SK-N-SH (cell line): ENCODE measurements at regions not wholly inside any gene's neighbourhood (a gene's known extent, or its start where the extent isn't known, plus 50 kb on each side); places are given as distances from the start of the nearest gene placed in this dataset.

Experiments
- CTCF ChIA-PET: fragments of 300-600, 350-600 bp; formaldehyde crosslinking; extraction: SDS; loops from one replicate; lab custom pipeline; 2021; lab: Yijun Ruan, JAX
- POLR2A ChIA-PET: fragments of 350-600 bp; sonication (Branson Sonifier 250); formaldehyde crosslinking; extraction: SDS; loops from one replicate; lab custom pipeline; 2020; ENCODE audit warnings: antibody characterized with exemption, inconsistent platforms; lab: Yijun Ruan, JAX
- DNase-seq: peaks from one replicate; pipeline ENCODE4 v3.0.0; 2012
- H2AFZ ChIP-seq: fragments of 200-600 bp; sonication (generic); 2 replicates; pipeline ENCODE4 v1.8.1; 2016; ENCODE audit warnings: antibody characterized with exemption, mild to moderate bottlenecking, low read depth
- H3F3A ChIP-seq: fragments of 200-600 bp; sonication (generic); replicated peaks from 2 replicates; pipeline ENCODE3; 2016; ENCODE audit warnings: antibody characterized with exemption, mild to moderate bottlenecking; ENCODE audit not compliant: insufficient read depth
- H3K27ac ChIP-seq, 2 experiments: fragments of 200-500 bp in 1 of 2; fragments of 200-600 bp in 1 of 2; sonication (Bioruptor generic) in 1 of 2; sonication (generic), shearing (Covaris generic) in 1 of 2; 2 replicates each; pipeline versions ENCODE4 v1.5.1 to v1.6.1; 2014 to 2016; ENCODE audit warnings: low read depth in 2 of 2, inconsistent platforms in 1 of 2, low read length in 1 of 2, mild to moderate bottlenecking in 1 of 2, mixed read lengths in 1 of 2
- H3K27me3 ChIP-seq: fragments of 200-600 bp; sonication (generic), shearing (Covaris generic); 2 replicates; pipeline ENCODE4 v1.6.1; 2016; ENCODE audit warnings: mixed run types; ENCODE audit not compliant: insufficient read depth
- H3K36me3 ChIP-seq, 2 experiments: fragments of 200-500 bp in 1 of 2; fragments of 200-600 bp in 1 of 2; sonication (Bioruptor generic) in 1 of 2; sonication (generic) in 1 of 2; replicated peaks in 1 of 2; 2 replicates each; pipeline versions ENCODE3 to v1.5.1; 2014 to 2016; ENCODE audit warnings: low read length in 1 of 2, mild to moderate bottlenecking in 1 of 2; ENCODE audit not compliant: insufficient read depth in 2 of 2, control insufficient read depth in 1 of 2
- H3K4me1 ChIP-seq, 2 experiments: fragments of 200-500 bp in 1 of 2; fragments of 200-600 bp in 1 of 2; sonication (Bioruptor generic) in 1 of 2; sonication (generic), shearing (Covaris generic) in 1 of 2; 2 replicates each; pipeline versions ENCODE4 v1.5.1 to v1.6.1; 2014 to 2016; ENCODE audit warnings: low read depth in 1 of 2, low read length in 1 of 2, mixed run types in 1 of 2; ENCODE audit not compliant: insufficient read depth in 2 of 2, control insufficient read depth in 1 of 2
- H3K4me2 ChIP-seq: fragments of 200-600 bp; sonication (generic), shearing (Covaris generic); 2 replicates; pipeline ENCODE4 v1.6.1; 2017; ENCODE audit warnings: mixed run types
- H3K4me3 ChIP-seq, 2 experiments: fragments of 200-500 bp in 1 of 2; fragments of 200-600 bp in 1 of 2; sonication (Bioruptor generic) in 1 of 2; sonication (generic), shearing (Covaris generic) in 1 of 2; 2 replicates each; pipeline versions ENCODE4 v1.5.1 to v1.8.1; 2014 to 2016; ENCODE audit warnings: low read depth in 2 of 2, inconsistent platforms in 1 of 2, low read length in 1 of 2, mild to moderate bottlenecking in 1 of 2, mixed read lengths in 1 of 2, moderate library complexity in 1 of 2
- H3K79me2 ChIP-seq: fragments of 200-600 bp; sonication (generic); 2 replicates; pipeline ENCODE4 v1.8.1; 2017; ENCODE audit warnings: mild to moderate bottlenecking; ENCODE audit not compliant: insufficient read depth
- H3K9ac ChIP-seq: fragments of 200-600 bp; sonication (generic); 2 replicates; pipeline ENCODE4 v1.6.1; 2017; ENCODE audit warnings: mixed run types
- H3K9me2 ChIP-seq: fragments of 200-600 bp; sonication (generic); 2 replicates; pipeline ENCODE4 v1.6.1; 2017; ENCODE audit warnings: mixed run types
- H3K9me3 ChIP-seq: fragments of 200-600 bp; sonication (generic); 2 replicates; pipeline ENCODE4 v1.6.1; 2017; ENCODE audit warnings: mixed run types, mild to moderate bottlenecking, moderate library complexity
- H4K20me1 ChIP-seq: fragments of 200-600 bp; sonication (generic); 2 replicates; pipeline ENCODE4 v1.6.1; 2017; ENCODE audit warnings: mild to moderate bottlenecking, mixed run types; ENCODE audit not compliant: insufficient read depth
- CTCF ChIP-seq: fragments of 200-600 bp; sonication (generic); IDR thresholded peaks from 2 replicates; pipeline ENCODE4 v1.6.1; 2017; ENCODE audit warnings: antibody characterized with exemption, mild to moderate bottlenecking, moderate library complexity
- EP300 ChIP-seq, 2 experiments: IDR thresholded peaks; 2 replicates each; pipeline versions ENCODE4 v1.4.0 to v1.6.1; 2012; ENCODE audit warnings: borderline replicate concordance in 1 of 2, low read depth in 1 of 2, low read length in 1 of 2
- EZH2phosphoT487 ChIP-seq: fragments of 200-600 bp; sonication (generic); IDR thresholded peaks from 2 replicates; pipeline ENCODE4 v1.6.1; 2017; ENCODE audit warnings: low read depth, mixed run types, mild to moderate bottlenecking, antibody characterized with exemption, moderate library complexity, borderline replicate concordance
- FOSL2 ChIP-seq: IDR thresholded peaks from 2 replicates; pipeline ENCODE4 v1.4.0; 2012; ENCODE audit warnings: low read depth, mild to moderate bottlenecking, moderate library complexity, borderline replicate concordance
- FOXJ3 ChIP-seq: sonication (generic); formaldehyde crosslinking; IDR thresholded peaks from 2 replicates; pipeline ENCODE4 v1.5.1; 2020; ENCODE audit warnings: mild to moderate bottlenecking, missing genetic modification reagents
- GATA2 ChIP-seq: sonication (generic); formaldehyde crosslinking; IDR thresholded peaks from 2 replicates; pipeline ENCODE4 v1.5.0; 2020; ENCODE audit warnings: mild to moderate bottlenecking, missing genetic modification reagents
- IRF3 ChIP-seq: fragments of 150-350 bp; IDR thresholded peaks from 2 replicates; pipeline ENCODE4 v1.6.1; 2016; ENCODE audit warnings: mild to moderate bottlenecking, low read depth, low read length
- MXI1 ChIP-seq: IDR thresholded peaks from 2 replicates; pipeline ENCODE4 v1.6.1; 2012; ENCODE audit warnings: mild to moderate bottlenecking, low read depth, low read length, improper control_type of control experiment
- NFIC ChIP-seq: IDR thresholded peaks from 2 replicates; pipeline ENCODE4 v1.4.0; 2012; ENCODE audit warnings: borderline replicate concordance
- NRF1 ChIP-seq: IDR thresholded peaks from 2 replicates; pipeline ENCODE4 v1.6.1; 2012; ENCODE audit warnings: low read depth, mild to moderate bottlenecking, low read length
- POLR2AphosphoS5 ChIP-seq: IDR thresholded peaks from 2 replicates; pipeline ENCODE4 v1.6.1; 2012; ENCODE audit warnings: low read depth, low read length
- RAD21 ChIP-seq: IDR thresholded peaks from 2 replicates; pipeline ENCODE4 v1.6.1; 2012; ENCODE audit warnings: mild to moderate bottlenecking, low read length
- RCOR1 ChIP-seq: fragments of 150-350 bp; IDR thresholded peaks from 2 replicates; pipeline ENCODE4 v1.6.1; 2017; ENCODE audit warnings: antibody characterized with exemption, low read length
- RXRA ChIP-seq: IDR thresholded peaks from 2 replicates; pipeline ENCODE4 v1.4.0; 2012; ENCODE audit warnings: low read depth, mild to moderate bottlenecking, borderline replicate concordance
- SIN3A ChIP-seq: IDR thresholded peaks from 2 replicates; pipeline ENCODE4 v1.6.1; 2012; ENCODE audit warnings: low read depth, mild to moderate bottlenecking, low read length, moderate library complexity, borderline replicate concordance
- SMC3 ChIP-seq: IDR thresholded peaks from 2 replicates; pipeline ENCODE4 v1.6.1; 2012; ENCODE audit warnings: low read depth, low read length, improper control_type of control experiment
- TAF1 ChIP-seq: IDR thresholded peaks from 2 replicates; pipeline ENCODE4 v1.6.1; 2012; ENCODE audit warnings: low read depth, mild to moderate bottlenecking, low read length, moderate library complexity, borderline replicate concordance
- USF1 ChIP-seq: IDR thresholded peaks from 2 replicates; pipeline ENCODE4 v1.4.0; 2012; ENCODE audit warnings: low read depth, borderline replicate concordance
- YY1 ChIP-seq: IDR thresholded peaks from 2 replicates; pipeline ENCODE4 v1.4.0; 2012; ENCODE audit warnings: low read depth, mild to moderate bottlenecking
- ZBTB33 ChIP-seq: IDR thresholded peaks from 2 replicates; pipeline ENCODE4 v1.4.0; 2012; ENCODE audit warnings: low read depth, borderline replicate concordance
- WGBS: methylation state at CpG from one replicate; pipeline ENCODE4 v1.1.6; 2017; ENCODE audit warnings: low lambda C conversion rate; 5-methylcytosine and 5-hydroxymethylcytosine counted together

GRCh38 chr20:53789989-53790675 lies 196.5 kb upstream of the ZNF217 start (continued):
- TF ChIP-seq CTCF (no peak), RCOR1 (no peak), YY1 (no peak)

GRCh38 chr20:53788253-53789022 lies 194.8 kb upstream of the ZNF217 start:
- H3K79me2 ChIP-seq, result peaks cover 13% of the 10 kb centered on the region; the same call in 1 of the 2 replicates
- H3K4me2 ChIP-seq, result no peak overlapping the region
- ChIA-PET CTCF (no interaction called here), POLR2A (no interaction called here)
- no peak overlapping the region; the same call in 1 of the 2 replicates for H3K9ac ChIP-seq
- TF ChIP-seq FOSL2 (no peak), IRF3 (no peak), SMC3 (no peak), RXRA (no peak), POLR2AphosphoS5 (no peak), FOXJ3 (CRISPR knock-in tag) (no peak), GATA2 (CRISPR knock-in tag) (no peak), EP300 (IDR thresholded peaks at IDR 0.05; ENCODE audit: borderline replicate concordance in 1 of 2, low read depth in 1 of 2, low read length in 1 of 2) (no peak), ZBTB33 (no peak), YY1 (no peak), RAD21 (no peak), MXI1 (no peak), CTCF (no peak), SIN3A (no peak), USF1 (no peak), EZH2phosphoT487 (no peak), NRF1 (no peak), TAF1 (no peak), NFIC (no peak)
- peaks cover 0 to 18% of the 10 kb centered on the region in 2 experiments; a peak in 3 of 4 replicates for H3K4me1 ChIP-seq
- H3K36me3 ChIP-seq, result no peaks in the 10 kb centered on the region
- H3F3A ChIP-seq, result peaks cover 45% of the 10 kb centered on the region
- DNase-seq, result no peak
- no peaks in the 10 kb centered on the region for H3K9me3 ChIP-seq
- H3K4me3 ChIP-seq, result no peak overlapping the region
- no peak overlapping the region for H2AFZ ChIP-seq
- H3K27me3 ChIP-seq, result no peaks in the 10 kb centered on the region
- no peaks in the 10 kb centered on the region for H4K20me1 ChIP-seq
- no peaks in the 10 kb centered on the region for H3K9me2 ChIP-seq
- 92% methylated on average over 6 of the region's 6 CpGs for WGBS
- peak overlapping the region in 1 of 2 experiments; percentile 98; a peak in 2 of 4 replicates for H3K27ac ChIP-seq
